Peyer's patch (tissue), 4 donors: ENCODE measurements at regions not wholly inside any gene's neighbourhood (a gene's known extent, or its start where the extent isn't known, plus 50 kb on each side); places are given as distances from the start of the nearest gene placed in this dataset.

Experiments
- POLR2A ChIP-seq, 2 donors: fragments of 450-650 bp; IDR thresholded peaks; one replicate each; pipeline ENCODE4 v1.5.1; 2017; ENCODE audit warnings: antibody characterized with exemption in 2 of 2, mild to moderate bottlenecking in 2 of 2, moderate library complexity in 2 of 2
- TF ChIP-seq, protein P1 (sequence below), 6 experiments: fragments of 450-650 bp in 4 of 6; fragments of 200-600 bp in 2 of 6; sonication (generic) in 1 of 6; IDR thresholded peaks; one replicate each; pipeline ENCODE4 v1.5.1; 2017 to 2019; ENCODE audit warnings: antibody characterized with exemption in 6 of 6, mild to moderate bottlenecking in 3 of 6, moderate library complexity in 1 of 6

DNA sequence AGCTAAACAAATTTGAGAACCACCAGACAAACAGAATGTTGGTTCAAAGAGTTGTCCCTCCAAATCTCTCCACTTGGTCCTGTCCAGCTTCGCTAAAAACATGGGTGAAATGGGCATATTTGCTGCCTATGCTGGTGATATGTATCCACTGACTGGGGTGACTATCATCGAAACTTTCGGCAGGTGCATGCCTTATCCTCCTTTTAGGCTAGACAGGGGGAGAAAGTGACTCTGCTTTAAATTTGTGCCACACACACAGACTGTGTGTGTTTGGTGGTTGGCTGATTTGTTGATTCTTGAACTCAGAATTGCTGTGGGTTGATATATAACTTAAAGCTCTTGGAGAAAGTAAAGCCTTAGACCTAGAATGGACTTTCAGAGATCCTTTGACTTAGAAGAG, 324.1 kb upstream of the NT5C1B start:
- TF ChIP-seq, protein P1, sequence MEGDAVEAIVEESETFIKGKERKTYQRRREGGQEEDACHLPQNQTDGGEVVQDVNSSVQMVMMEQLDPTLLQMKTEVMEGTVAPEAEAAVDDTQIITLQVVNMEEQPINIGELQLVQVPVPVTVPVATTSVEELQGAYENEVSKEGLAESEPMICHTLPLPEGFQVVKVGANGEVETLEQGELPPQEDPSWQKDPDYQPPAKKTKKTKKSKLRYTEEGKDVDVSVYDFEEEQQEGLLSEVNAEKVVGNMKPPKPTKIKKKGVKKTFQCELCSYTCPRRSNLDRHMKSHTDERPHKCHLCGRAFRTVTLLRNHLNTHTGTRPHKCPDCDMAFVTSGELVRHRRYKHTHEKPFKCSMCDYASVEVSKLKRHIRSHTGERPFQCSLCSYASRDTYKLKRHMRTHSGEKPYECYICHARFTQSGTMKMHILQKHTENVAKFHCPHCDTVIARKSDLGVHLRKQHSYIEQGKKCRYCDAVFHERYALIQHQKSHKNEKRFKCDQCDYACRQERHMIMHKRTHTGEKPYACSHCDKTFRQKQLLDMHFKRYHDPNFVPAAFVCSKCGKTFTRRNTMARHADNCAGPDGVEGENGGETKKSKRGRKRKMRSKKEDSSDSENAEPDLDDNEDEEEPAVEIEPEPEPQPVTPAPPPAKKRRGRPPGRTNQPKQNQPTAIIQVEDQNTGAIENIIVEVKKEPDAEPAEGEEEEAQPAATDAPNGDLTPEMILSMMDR (IDR thresholded peaks at IDR 0.05): no peak
- no peak for TF ChIP-seq POLR2A (IDR thresholded peaks at IDR 0.05)
